ENCODE measurements at regions not wholly inside any gene's neighbourhood (a gene's known extent, or its start where the extent isn't known, plus 50 kb on each side); places are given as distances from the start of the nearest gene placed in this dataset.

- ATAC-seq: no peak
- WGBS, 2 donors: 52 to 78% methylated on average over 1 of the region's 1 CpG
- intact Hi-C loops (cut with DNase I): no loop called here
- DNase-seq: no peak
- FAIRE-seq: no peak
- no peak for TF ChIP-seq CTCF (IDR thresholded peaks at IDR 0.05)
- no peaks in the 10 kb centered on the region for H3K9me3 ChIP-seq
- no peaks in the 10 kb centered on the region for H3K36me3 ChIP-seq
- H3K4me1 ChIP-seq: no peaks in the 10 kb centered on the region
- H3K27me3 ChIP-seq: no peaks in the 10 kb centered on the region
- no peak overlapping the region for H3K4me3 ChIP-seq
- H3K27ac ChIP-seq: no peak overlapping the region
These were observed 218.9 kb upstream of the NMUR2 start for GRCh38 chr5:152623951-152624350.

- H3K36me3 ChIP-seq: no peaks in the 10 kb centered on the region
- ATAC-seq (no peak), FAIRE-seq (no peak), DNase-seq (no peak)
- no peaks in the 10 kb centered on the region for H3K4me1 ChIP-seq
- no peaks in the 10 kb centered on the region for H3K9me3 ChIP-seq
- H3K27ac ChIP-seq: no peak overlapping the region
- H3K4me3 ChIP-seq: no peak overlapping the region
- no peaks in the 10 kb centered on the region for H3K27me3 ChIP-seq
- no peak for TF ChIP-seq CTCF (IDR thresholded peaks at IDR 0.05)
- WGBS, 2 donors: 58 to 59% methylated on average over 3 of the region's 3 CpGs
- intact Hi-C loops (cut with DNase I): no loop called here
These were observed 220.6 kb upstream of the NMUR2 start for GRCh38 chr5:152625696-152626095.

- Histone ChIP-seq H3K9me3 (no peaks in the 10 kb centered on the region), H3K27ac (no peak overlapping the region), H3K4me1 (no peaks in the 10 kb centered on the region), H3K36me3 (no peaks in the 10 kb centered on the region), H3K4me3 (no peak overlapping the region), H3K27me3 (no peaks in the 10 kb centered on the region)
- no peak for ATAC-seq
- intact Hi-C loops (cut with DNase I): no loop called here
- no peak for TF ChIP-seq CTCF (IDR thresholded peaks at IDR 0.05)
- no peak for FAIRE-seq
- 60 to 68% methylated on average over 5 of the region's 5 CpGs for WGBS, 2 donors
- DNase-seq: no peak
These were observed 226.1 kb upstream of the NMUR2 start for GRCh38 chr5:152631221-152631620.

- Histone ChIP-seq H3K9me3 (no peaks in the 10 kb centered on the region), H3K27me3 (no peaks in the 10 kb centered on the region), H3K4me1 (no peaks in the 10 kb centered on the region), H3K4me3 (no peak overlapping the region), H3K27ac (no peak overlapping the region), H3K36me3 (no peaks in the 10 kb centered on the region)
- FAIRE-seq (no peak), DNase-seq (no peak), ATAC-seq (peak in 2 of 4 donors; percentile 39 to 53)
- no peak for TF ChIP-seq CTCF (IDR thresholded peaks at IDR 0.05)
- WGBS, 2 donors: 18 to 23% methylated on average over 2 of the region's 2 CpGs
- intact Hi-C loops (cut with DNase I): no loop called here
These were observed 227.3 kb upstream of the NMUR2 start for GRCh38 chr5:152632360-152632759.

GRCh38 chr5:152634586-152634985 lies 229.5 kb upstream of the NMUR2 start:
- Histone ChIP-seq H3K9me3 (no peaks in the 10 kb centered on the region), H3K27me3 (no peaks in the 10 kb centered on the region), H3K4me3 (no peak overlapping the region), H3K4me1 (no peaks in the 10 kb centered on the region), H3K36me3 (no peaks in the 10 kb centered on the region), H3K27ac (no peak overlapping the region)
- DNase-seq (peak in 1 of 6 donors; percentile 2), ATAC-seq (peak in 3 of 4 donors; percentile 30 to 79 (median 73)), FAIRE-seq (no peak)
- TF ChIP-seq CTCF (IDR thresholded peaks at IDR 0.05): no peak
- intact Hi-C loops (cut with DNase I): no loop called here

Data from pancreas (tissue), 10 donors.